Smooth muscle cell (in vitro differentiated cells): ENCODE measurements at regions not wholly inside any gene's neighbourhood (a gene's known extent, or its start where the extent isn't known, plus 50 kb on each side); places are given as distances from the start of the nearest gene placed in this dataset.

Experiments used
- DNase-seq: peaks from one replicate; lab custom pipeline; 2025; ENCODE audit not compliant: unreplicated experiment; lab: John Stamatoyannopoulos, UW
- H2AFZ ChIP-seq: fragments of 200-600 bp; sonication (generic); 2 replicates; pipeline ENCODE4 v1.6.0; 2016; ENCODE audit warnings: antibody characterized with exemption, low read depth, mild to moderate bottlenecking
- H3F3A ChIP-seq: fragments of 200-600 bp; sonication (generic); 2 replicates; pipeline ENCODE4 v1.6.0; 2017; ENCODE audit warnings: antibody characterized with exemption, low read depth
- H3K27ac ChIP-seq: fragments of 200-600 bp; sonication (generic); 2 replicates; pipeline ENCODE4 v1.5.1; 2016; ENCODE audit warnings: low read depth, mild to moderate bottlenecking
- H3K27me3 ChIP-seq: fragments of 200-600 bp; sonication (generic); 2 replicates; pipeline ENCODE4 v1.6.1; 2016; ENCODE audit warnings: low read depth, mild to moderate bottlenecking
- H3K36me3 ChIP-seq: fragments of 200-600 bp; sonication (generic); 2 replicates; pipeline ENCODE4 v1.5.1; 2016; ENCODE audit warnings: low read depth
- H3K4me1 ChIP-seq: fragments of 200-600 bp; sonication (generic); 2 replicates; pipeline ENCODE4 v1.5.1; 2016; ENCODE audit warnings: low read depth
- H3K4me2 ChIP-seq: fragments of 200-600 bp; sonication (generic); 2 replicates; pipeline ENCODE4 v1.6.0; 2016; ENCODE audit warnings: mild to moderate bottlenecking
- H3K4me3 ChIP-seq: fragments of 200-600 bp; sonication (generic); 2 replicates; pipeline ENCODE4 v1.5.1; 2016; ENCODE audit warnings: mild to moderate bottlenecking
- H3K79me2 ChIP-seq: fragments of 200-600 bp; sonication (generic); 2 replicates; pipeline ENCODE4 v1.6.0; 2016; ENCODE audit warnings: low read depth, mild to moderate bottlenecking
- H3K9ac ChIP-seq: fragments of 200-600 bp; sonication (generic); 2 replicates; pipeline ENCODE4 v1.6.0; 2016; ENCODE audit warnings: low read depth
- H3K9me3 ChIP-seq: fragments of 200-600 bp; sonication (generic); replicated peaks from 2 replicates; pipeline ENCODE4 v1.5.1; 2016; ENCODE audit warnings: low read depth
- H4K20me1 ChIP-seq: fragments of 200-600 bp; sonication (generic); 2 replicates; pipeline ENCODE4 v1.6.0; 2016; ENCODE audit warnings: low read depth
- WGBS: methylation state at CpG from one replicate; pipeline ENCODE4 v1.1.7; 2016; ENCODE audit warnings: low lambda C conversion rate; 5-methylcytosine and 5-hydroxymethylcytosine counted together
- TF ChIP-seq, protein P1 (sequence below): fragments of 200-600 bp; sonication (generic); IDR thresholded peaks from 2 replicates; pipeline ENCODE4 v1.5.1; 2017; ENCODE audit warnings: borderline replicate concordance, mild to moderate bottlenecking, antibody characterized with exemption; ENCODE audit not compliant: insufficient read depth, poor library complexity, severe bottlenecking

DNA sequence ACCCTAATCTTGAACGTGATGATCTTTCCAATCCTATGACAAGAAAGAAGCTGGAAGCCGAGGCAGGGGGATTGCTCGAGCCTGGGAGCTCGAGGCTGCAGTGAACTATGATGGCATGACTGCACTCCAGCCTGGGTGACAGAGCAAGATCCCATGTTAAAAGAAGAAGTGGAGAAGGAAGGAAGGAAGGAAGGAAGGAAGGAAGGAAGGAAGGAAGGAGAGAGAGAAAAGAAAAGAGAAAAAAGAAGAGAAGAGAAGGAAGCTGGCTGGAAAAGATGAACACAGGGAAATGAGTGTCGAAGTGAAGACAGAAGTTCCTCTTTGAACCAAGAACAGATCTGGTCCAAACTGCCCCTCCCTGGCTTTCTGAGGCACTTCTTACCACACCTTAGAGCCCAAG, 100.5 kb upstream of the PRNP start:
- no peaks in the 10 kb centered on the region for H3K4me1 ChIP-seq
- no peaks in the 10 kb centered on the region for H3K9me3 ChIP-seq
- H3F3A ChIP-seq: no peaks in the 10 kb centered on the region
- H3K27ac ChIP-seq: no peak overlapping the region
- WGBS: 76% methylated on average over 5 of the region's 5 CpGs
- no peak for DNase-seq
- H3K4me2 ChIP-seq: no peak overlapping the region
- no peaks in the 10 kb centered on the region for H3K79me2 ChIP-seq
- no peak overlapping the region for H3K4me3 ChIP-seq
- no peak overlapping the region for H2AFZ ChIP-seq
- no peaks in the 10 kb centered on the region for H3K36me3 ChIP-seq
- TF ChIP-seq, protein P1, sequence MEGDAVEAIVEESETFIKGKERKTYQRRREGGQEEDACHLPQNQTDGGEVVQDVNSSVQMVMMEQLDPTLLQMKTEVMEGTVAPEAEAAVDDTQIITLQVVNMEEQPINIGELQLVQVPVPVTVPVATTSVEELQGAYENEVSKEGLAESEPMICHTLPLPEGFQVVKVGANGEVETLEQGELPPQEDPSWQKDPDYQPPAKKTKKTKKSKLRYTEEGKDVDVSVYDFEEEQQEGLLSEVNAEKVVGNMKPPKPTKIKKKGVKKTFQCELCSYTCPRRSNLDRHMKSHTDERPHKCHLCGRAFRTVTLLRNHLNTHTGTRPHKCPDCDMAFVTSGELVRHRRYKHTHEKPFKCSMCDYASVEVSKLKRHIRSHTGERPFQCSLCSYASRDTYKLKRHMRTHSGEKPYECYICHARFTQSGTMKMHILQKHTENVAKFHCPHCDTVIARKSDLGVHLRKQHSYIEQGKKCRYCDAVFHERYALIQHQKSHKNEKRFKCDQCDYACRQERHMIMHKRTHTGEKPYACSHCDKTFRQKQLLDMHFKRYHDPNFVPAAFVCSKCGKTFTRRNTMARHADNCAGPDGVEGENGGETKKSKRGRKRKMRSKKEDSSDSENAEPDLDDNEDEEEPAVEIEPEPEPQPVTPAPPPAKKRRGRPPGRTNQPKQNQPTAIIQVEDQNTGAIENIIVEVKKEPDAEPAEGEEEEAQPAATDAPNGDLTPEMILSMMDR: no peak
- no peaks in the 10 kb centered on the region for H4K20me1 ChIP-seq
- H3K27me3 ChIP-seq: peaks cover 14% of the 10 kb centered on the region
- H3K9ac ChIP-seq: no peak overlapping the region

DNA sequence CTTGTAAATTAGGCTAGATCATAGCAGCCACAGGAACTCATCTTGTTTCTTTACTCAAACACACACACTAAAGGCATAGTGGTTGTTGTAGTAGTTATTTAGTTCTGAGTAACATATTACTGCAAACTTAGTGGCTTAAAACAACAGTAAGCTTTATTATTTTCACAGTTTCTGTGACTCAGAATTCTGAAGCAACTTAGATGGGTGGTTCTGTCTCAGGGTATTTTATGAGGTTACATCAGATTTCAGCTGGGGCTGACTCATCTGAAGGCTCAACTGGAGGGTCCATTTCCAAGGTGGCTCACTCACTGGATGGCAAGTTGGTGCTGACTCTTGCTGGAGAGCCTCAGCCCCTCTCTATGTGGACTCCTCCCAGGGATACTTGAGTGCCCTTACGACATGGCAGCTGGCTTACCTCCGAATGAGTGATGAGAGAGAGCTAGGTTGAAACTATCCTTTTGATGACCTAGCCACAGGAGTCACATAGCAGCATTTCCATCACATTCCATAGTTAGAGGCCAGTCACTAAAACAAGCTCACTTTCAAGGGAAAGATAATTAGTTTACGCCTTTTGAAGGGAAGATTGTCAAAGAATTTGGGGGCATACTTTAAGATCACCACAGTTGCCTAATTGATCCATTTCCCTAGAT, 101.0 kb upstream of the PRNP start:
- Histone ChIP-seq H3K4me2 (no peak overlapping the region), H4K20me1 (no peaks in the 10 kb centered on the region), H3K27ac (peak overlapping the region; percentile 45), H3K79me2 (no peaks in the 10 kb centered on the region), H3K9ac (peak overlapping the region; percentile 16), H3K4me1 (no peaks in the 10 kb centered on the region), H2AFZ (no peak overlapping the region), H3K4me3 (no peak overlapping the region), H3K36me3 (no peaks in the 10 kb centered on the region), H3F3A (no peaks in the 10 kb centered on the region), H3K9me3 (no peaks in the 10 kb centered on the region), H3K27me3 (peaks cover 14% of the 10 kb centered on the region)
- TF ChIP-seq, protein P1: no peak
- WGBS: 85% methylated on average over 3 of the region's 3 CpGs
- no peak for DNase-seq

DNA sequence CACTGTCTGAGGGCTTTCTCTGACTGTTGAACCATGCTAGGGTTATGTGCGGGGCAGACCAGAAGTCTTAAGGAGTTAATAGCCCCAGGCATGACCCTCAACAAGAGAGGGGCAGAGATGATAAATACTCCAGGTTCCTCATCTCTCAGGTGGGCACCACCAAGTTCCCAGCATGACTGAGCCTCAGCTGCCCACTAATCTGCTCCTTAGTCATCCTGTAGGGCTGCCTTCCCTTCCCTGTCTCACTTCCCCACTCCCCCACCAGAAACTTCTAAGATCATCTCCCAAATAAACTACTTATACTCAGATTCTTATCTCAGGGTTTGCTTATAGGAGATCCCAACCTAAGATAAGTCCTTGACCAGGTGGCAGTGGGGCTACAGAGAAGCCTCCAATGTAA, 101.7 kb upstream of the PRNP start:
- no peaks in the 10 kb centered on the region for H3K79me2 ChIP-seq
- no peak overlapping the region for H2AFZ ChIP-seq
- TF ChIP-seq, protein P1: no peak
- H3K36me3 ChIP-seq: no peaks in the 10 kb centered on the region
- H4K20me1 ChIP-seq: no peaks in the 10 kb centered on the region
- H3K9ac ChIP-seq: peak overlapping the region; percentile 16
- peaks cover 14% of the 10 kb centered on the region for H3K27me3 ChIP-seq
- DNase-seq: no peak
- H3K9me3 ChIP-seq: no peaks in the 10 kb centered on the region
- no peaks in the 10 kb centered on the region for H3K4me1 ChIP-seq
- H3F3A ChIP-seq: no peaks in the 10 kb centered on the region
- H3K4me3 ChIP-seq: no peak overlapping the region
- WGBS: 100% methylated on average over 1 of the region's 1 CpG
- H3K4me2 ChIP-seq: no peak overlapping the region
- H3K27ac ChIP-seq: peak overlapping the region; percentile 45

DNA sequence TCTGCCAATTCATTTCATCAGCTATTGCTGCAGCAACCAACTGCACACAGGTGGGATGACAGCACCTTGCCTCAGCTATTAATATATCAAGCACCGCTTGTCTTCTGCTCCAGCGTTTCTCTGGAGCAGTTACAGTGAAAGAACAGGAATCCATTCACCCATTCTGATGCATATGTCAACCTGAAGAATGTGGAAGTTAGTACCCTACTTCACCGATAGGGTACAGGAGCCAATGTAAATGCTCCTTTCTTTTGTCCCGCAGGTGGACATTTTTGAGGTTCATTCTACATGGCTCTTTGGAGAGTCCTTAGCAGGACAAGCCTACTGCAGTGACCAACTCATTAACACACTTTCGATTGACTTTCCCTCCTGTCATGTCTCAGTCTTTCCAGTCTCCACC, 104.4 kb upstream of the PRNP start:
- Histone ChIP-seq H3K27ac (no peak overlapping the region), H3K36me3 (no peaks in the 10 kb centered on the region), H3K4me1 (no peaks in the 10 kb centered on the region), H3F3A (no peaks in the 10 kb centered on the region), H3K4me2 (no peak overlapping the region), H3K79me2 (no peaks in the 10 kb centered on the region), H3K27me3 (peaks cover 38% of the 10 kb centered on the region), H2AFZ (no peak overlapping the region), H4K20me1 (no peaks in the 10 kb centered on the region), H3K4me3 (no peak overlapping the region), H3K9ac (no peak overlapping the region), H3K9me3 (no peaks in the 10 kb centered on the region)
- TF ChIP-seq, protein P1: peak; percentile 8
- DNase-seq: no peak
- 44% methylated on average over 5 of the region's 5 CpGs for WGBS
